Stomach (tissue), 4 donors: ENCODE measurements at regions not wholly inside any gene's neighbourhood (a gene's known extent, or its start where the extent isn't known, plus 50 kb on each side); places are given as distances from the start of the nearest gene placed in this dataset.

Source experiments
- EP300 ChIP-seq: sonication (generic); formaldehyde crosslinking; IDR thresholded peaks from one replicate; pipeline ENCODE4 v1.6.1; 2017; ENCODE audit warnings: antibody characterized with exemption
- POLR2A ChIP-seq, 4 donors: fragments of 450-650 bp; IDR thresholded peaks; one replicate each; pipeline ENCODE4 v1.6.1; 2016; ENCODE audit warnings: antibody characterized with exemption in 4 of 4, control low read depth in 2 of 4, mild to moderate bottlenecking in 1 of 4, moderate library complexity in 1 of 4
- POLR2AphosphoS5 ChIP-seq, 3 donors: sonication (generic); formaldehyde crosslinking; IDR thresholded peaks; one replicate each; pipeline ENCODE4 v1.6.1; 2016; ENCODE audit warnings: antibody characterized with exemption in 3 of 3
- TF ChIP-seq, protein P1 (sequence below), 7 experiments: fragments of 450-650 bp in 4 of 7; fragments of 200-600 bp in 3 of 7; sonication (generic) in 3 of 7; IDR thresholded peaks; one replicate each; pipeline ENCODE4 v1.5.1; 2016 to 2019; ENCODE audit warnings: antibody characterized with exemption in 7 of 7, control low read depth in 2 of 7, mild to moderate bottlenecking in 1 of 7

DNA sequence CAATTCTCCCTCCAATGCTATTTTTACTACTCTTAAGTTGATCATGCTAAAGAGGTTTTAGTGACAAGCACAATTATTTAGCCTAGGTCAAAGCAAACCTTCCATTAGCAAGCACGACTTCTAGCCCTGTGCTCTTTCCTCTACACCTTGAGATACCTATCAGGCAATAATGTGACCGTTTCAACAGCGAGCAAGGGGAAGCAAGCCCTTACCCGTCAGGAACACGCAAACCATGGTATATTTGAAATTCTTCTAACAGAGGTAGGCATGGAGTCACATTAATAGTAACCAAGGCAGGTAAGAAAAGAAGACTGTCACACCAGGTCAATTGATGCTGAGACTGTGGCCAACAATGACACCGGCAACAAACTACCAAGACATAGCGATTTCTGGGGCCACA lies 68.9 kb upstream of the VGLL4 start:
- no peak for TF ChIP-seq POLR2A (IDR thresholded peaks at IDR 0.05)
- TF ChIP-seq, protein P1, sequence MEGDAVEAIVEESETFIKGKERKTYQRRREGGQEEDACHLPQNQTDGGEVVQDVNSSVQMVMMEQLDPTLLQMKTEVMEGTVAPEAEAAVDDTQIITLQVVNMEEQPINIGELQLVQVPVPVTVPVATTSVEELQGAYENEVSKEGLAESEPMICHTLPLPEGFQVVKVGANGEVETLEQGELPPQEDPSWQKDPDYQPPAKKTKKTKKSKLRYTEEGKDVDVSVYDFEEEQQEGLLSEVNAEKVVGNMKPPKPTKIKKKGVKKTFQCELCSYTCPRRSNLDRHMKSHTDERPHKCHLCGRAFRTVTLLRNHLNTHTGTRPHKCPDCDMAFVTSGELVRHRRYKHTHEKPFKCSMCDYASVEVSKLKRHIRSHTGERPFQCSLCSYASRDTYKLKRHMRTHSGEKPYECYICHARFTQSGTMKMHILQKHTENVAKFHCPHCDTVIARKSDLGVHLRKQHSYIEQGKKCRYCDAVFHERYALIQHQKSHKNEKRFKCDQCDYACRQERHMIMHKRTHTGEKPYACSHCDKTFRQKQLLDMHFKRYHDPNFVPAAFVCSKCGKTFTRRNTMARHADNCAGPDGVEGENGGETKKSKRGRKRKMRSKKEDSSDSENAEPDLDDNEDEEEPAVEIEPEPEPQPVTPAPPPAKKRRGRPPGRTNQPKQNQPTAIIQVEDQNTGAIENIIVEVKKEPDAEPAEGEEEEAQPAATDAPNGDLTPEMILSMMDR (IDR thresholded peaks at IDR 0.05), result no peak
- TF ChIP-seq POLR2AphosphoS5 (IDR thresholded peaks at IDR 0.05), result no peak
- TF ChIP-seq EP300, result no peak
